Kidney (tissue), 13 donors: ENCODE measurements at regions not wholly inside any gene's neighbourhood (a gene's known extent, or its start where the extent isn't known, plus 50 kb on each side); places are given as distances from the start of the nearest gene placed in this dataset.

Experiments used
- DNase-seq, 5 donors: peaks; one replicate each; pipeline ENCODE4 v3.0.0-alpha.2; 2013 to 2020
- FAIRE-seq: peaks from 2 replicates; lab custom pipeline; 2012; peaks lifted over from hg19 to GRCh38; lab: Jason Lieb, UNC
- H3K27ac ChIP-seq, 2 donors: one replicate each; pipeline ENCODE4 v1.7.0; 2013; ENCODE audit warnings: low read depth in 2 of 2, low read length in 2 of 2, inconsistent platforms in 1 of 2
- H3K27me3 ChIP-seq: one replicate; pipeline ENCODE4 v1.7.1; 2013; ENCODE audit warnings: low read length, inconsistent platforms; ENCODE audit not compliant: control insufficient read depth, insufficient read depth
- H3K36me3 ChIP-seq, 3 donors: one replicate each; pipeline versions ENCODE4 v1.7.0 to v1.7.1; 2013; ENCODE audit warnings: low read length in 3 of 3, control low read depth in 1 of 3, inconsistent platforms in 1 of 3; ENCODE audit not compliant: insufficient read depth in 3 of 3, control insufficient read depth in 2 of 3
- H3K4me1 ChIP-seq, 3 donors: one replicate each; pipeline versions ENCODE4 v1.7.0 to v1.7.1; 2013; ENCODE audit warnings: low read length in 3 of 3, inconsistent platforms in 1 of 3, low read depth in 1 of 3; ENCODE audit not compliant: control insufficient read depth in 2 of 3, insufficient read depth in 2 of 3
- H3K4me3 ChIP-seq, 3 donors: one replicate each; pipeline versions ENCODE4 v1.7.0 to v1.8.1; 2013; ENCODE audit warnings: low read length in 3 of 3, control low read depth in 1 of 3, inconsistent platforms in 1 of 3
- H3K9ac ChIP-seq, 3 donors: one replicate each; pipeline versions ENCODE4 v1.7.0 to v1.7.1; 2013; ENCODE audit warnings: low read length in 3 of 3, control low read depth in 1 of 3, inconsistent platforms in 1 of 3
- H3K9me3 ChIP-seq, 3 donors: one replicate each; pipeline versions ENCODE4 v1.7.0 to v1.7.1; 2013; ENCODE audit warnings: low read length in 3 of 3, control low read depth in 1 of 3, inconsistent platforms in 1 of 3; ENCODE audit not compliant: control insufficient read depth in 2 of 3, insufficient read depth in 1 of 3
- CTCF ChIP-seq: IDR thresholded peaks from 3 replicates; pipeline ENCODE4 v1.5.1; 2012; ENCODE audit warnings: mild to moderate bottlenecking, moderate library complexity, borderline replicate concordance; ENCODE audit not compliant: insufficient read depth; ENCODE audit errors: extremely low read depth
- intact Hi-C: fragments of 100-400 bp; cut with DNase I; formaldehyde crosslinking; loops from one replicate; pipeline ENCODE4 v1.11.1; 2022
- donor health status: control.
- donor health status: control.
- donor health status: control.
- donor health status: control.
- donor health status: control.
- donor health status: DM: yes; HTN: yes; CAD: no.
- donor health status: Normal renal cell carcinoma (clear cell type).

- DNase-seq (no peak), FAIRE-seq (no peak)
- intact Hi-C loops: no loop called here
- no peaks in the 10 kb centered on the region for H3K9me3 ChIP-seq
- no peak overlapping the region for H3K4me3 ChIP-seq
- H3K27me3 ChIP-seq: no peaks in the 10 kb centered on the region
- no peaks in the 10 kb centered on the region for H3K4me1 ChIP-seq
- H3K36me3 ChIP-seq: no peaks in the 10 kb centered on the region
- H3K9ac ChIP-seq: no peak overlapping the region
- TF ChIP-seq CTCF: no peak
- no peak overlapping the region for H3K27ac ChIP-seq
These were observed 224.6 kb upstream of the FERD3L start for GRCh38 chr7:19369806-19370205.

GRCh38 chr7:19369182-19369581 is 224.0 kb upstream of the FERD3L start:
- no peak overlapping the region for H3K27ac ChIP-seq
- no peaks in the 10 kb centered on the region for H3K4me1 ChIP-seq
- no peak for TF ChIP-seq CTCF
- no peak overlapping the region for H3K9ac ChIP-seq
- intact Hi-C loops: no loop called here
- no peaks in the 10 kb centered on the region for H3K9me3 ChIP-seq
- no peaks in the 10 kb centered on the region for H3K36me3 ChIP-seq
- H3K4me3 ChIP-seq: no peak overlapping the region
- H3K27me3 ChIP-seq: no peaks in the 10 kb centered on the region
- FAIRE-seq: no peak
- DNase-seq: no peak

- no peak overlapping the region for H3K4me3 ChIP-seq
- no peaks in the 10 kb centered on the region for H3K36me3 ChIP-seq
- intact Hi-C loops: no loop called here
- no peak for TF ChIP-seq CTCF
- H3K27ac ChIP-seq: no peak overlapping the region
- no peaks in the 10 kb centered on the region for H3K27me3 ChIP-seq
- no peak for DNase-seq
- H3K9me3 ChIP-seq: no peaks in the 10 kb centered on the region
- H3K4me1 ChIP-seq: no peaks in the 10 kb centered on the region
- H3K9ac ChIP-seq: no peak overlapping the region
- FAIRE-seq: no peak
These were observed 223.3 kb upstream of the FERD3L start for GRCh38 chr7:19368491-19368925.

GRCh38 chr7:19364950-19365349 is 219.7 kb upstream of the FERD3L start:
- no peaks in the 10 kb centered on the region for H3K4me1 ChIP-seq
- no peaks in the 10 kb centered on the region for H3K27me3 ChIP-seq
- FAIRE-seq (no peak), DNase-seq (no peak)
- intact Hi-C loops: no loop called here
- H3K4me3 ChIP-seq: no peak overlapping the region
- H3K36me3 ChIP-seq: no peaks in the 10 kb centered on the region
- H3K9me3 ChIP-seq: no peaks in the 10 kb centered on the region
- TF ChIP-seq CTCF: no peak
- H3K27ac ChIP-seq: no peak overlapping the region
- H3K9ac ChIP-seq: no peak overlapping the region
